ENCODE measurements at regions not wholly inside any gene's neighbourhood (a gene's known extent, or its start where the extent isn't known, plus 50 kb on each side); places are given as distances from the start of the nearest gene placed in this dataset.

DNA sequence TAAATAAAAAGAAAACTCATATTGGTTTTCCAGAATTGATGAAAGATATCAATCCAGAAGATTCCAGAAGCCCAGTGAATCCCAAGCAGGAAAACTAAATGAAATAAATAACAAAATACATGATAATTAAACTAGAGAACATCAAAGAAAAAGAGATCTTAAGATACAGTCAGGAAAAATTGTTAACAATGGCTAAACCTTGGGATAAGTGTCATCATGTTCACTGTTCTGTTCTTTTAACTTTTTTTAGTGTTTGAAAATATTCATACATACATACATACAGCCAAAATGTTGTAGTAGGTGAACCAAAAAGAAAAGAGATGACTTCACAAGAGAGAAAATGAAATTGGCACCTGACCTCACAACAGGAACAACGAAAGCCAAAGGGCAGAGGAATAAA is 72.2 kb upstream of the MYCN start (continued):
- TF ChIP-seq, protein P1, sequence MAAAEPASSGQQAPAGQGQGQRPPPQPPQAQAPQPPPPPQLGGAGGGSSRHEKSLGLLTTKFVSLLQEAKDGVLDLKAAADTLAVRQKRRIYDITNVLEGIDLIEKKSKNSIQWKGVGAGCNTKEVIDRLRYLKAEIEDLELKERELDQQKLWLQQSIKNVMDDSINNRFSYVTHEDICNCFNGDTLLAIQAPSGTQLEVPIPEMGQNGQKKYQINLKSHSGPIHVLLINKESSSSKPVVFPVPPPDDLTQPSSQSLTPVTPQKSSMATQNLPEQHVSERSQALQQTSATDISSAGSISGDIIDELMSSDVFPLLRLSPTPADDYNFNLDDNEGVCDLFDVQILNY (CRISPR knock-in tag; IDR thresholded peaks at IDR 0.05): no peak
- TF ChIP-seq STAT6 (CRISPR knock-in tag; conservative IDR thresholded peaks at IDR 0.05; ENCODE audit: low read depth): no peak
- TF ChIP-seq FOXJ3 (CRISPR knock-in tag; IDR thresholded peaks at IDR 0.05; ENCODE audit: borderline replicate concordance): no peak
- TF ChIP-seq, protein P2, sequence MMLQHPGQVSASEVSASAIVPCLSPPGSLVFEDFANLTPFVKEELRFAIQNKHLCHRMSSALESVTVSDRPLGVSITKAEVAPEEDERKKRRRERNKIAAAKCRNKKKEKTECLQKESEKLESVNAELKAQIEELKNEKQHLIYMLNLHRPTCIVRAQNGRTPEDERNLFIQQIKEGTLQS (CRISPR knock-in tag; conservative IDR thresholded peaks at IDR 0.05): no peak
- TF ChIP-seq ELF4 (CRISPR knock-in tag; IDR thresholded peaks at IDR 0.05; ENCODE audit: low read depth): no peak

DNA sequence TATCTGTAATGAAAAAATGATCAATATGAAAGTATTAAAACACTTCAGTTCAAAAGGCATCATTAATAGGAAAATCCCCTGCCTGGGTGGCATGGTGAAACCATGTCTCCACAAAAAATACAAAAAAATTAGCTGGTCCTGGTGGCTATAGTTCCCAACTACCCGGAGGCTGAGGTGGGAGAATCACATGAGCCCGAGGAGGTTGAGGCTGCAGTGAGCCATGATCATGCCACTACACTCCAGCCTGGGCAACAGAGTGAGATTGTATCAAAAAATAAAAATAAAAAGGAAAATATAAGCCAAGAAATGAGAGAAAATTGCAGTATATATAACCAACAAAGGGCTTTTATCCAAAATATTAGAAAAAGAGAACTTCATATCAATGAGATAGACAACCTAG is 71.6 kb upstream of the MYCN start:
- Mint-ChIP-seq H3K4me3 (no peak overlapping the region), H3K4me1 (no peaks in the 10 kb centered on the region), H3K27me3 (ENCODE audit: low read depth) (peaks cover 4% of the 10 kb centered on the region; the same call in 1 of the 2 replicates), H3K36me3 (peaks cover 3% of the 10 kb centered on the region), H3K9me3 (peaks cover 11% of the 10 kb centered on the region), H3K27ac (no peak overlapping the region)
- TF ChIP-seq, protein P3, sequence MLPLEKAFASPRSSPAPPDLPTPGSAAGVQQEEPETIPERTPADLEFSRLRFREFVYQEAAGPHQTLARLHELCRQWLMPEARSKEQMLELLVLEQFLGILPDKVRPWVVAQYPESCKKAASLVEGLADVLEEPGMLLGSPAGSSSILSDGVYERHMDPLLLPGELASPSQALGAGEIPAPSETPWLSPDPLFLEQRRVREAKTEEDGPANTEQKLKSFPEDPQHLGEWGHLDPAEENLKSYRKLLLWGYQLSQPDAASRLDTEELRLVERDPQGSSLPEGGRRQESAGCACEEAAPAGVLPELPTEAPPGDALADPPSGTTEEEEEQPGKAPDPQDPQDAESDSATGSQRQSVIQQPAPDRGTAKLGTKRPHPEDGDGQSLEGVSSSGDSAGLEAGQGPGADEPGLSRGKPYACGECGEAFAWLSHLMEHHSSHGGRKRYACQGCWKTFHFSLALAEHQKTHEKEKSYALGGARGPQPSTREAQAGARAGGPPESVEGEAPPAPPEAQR (CRISPR knock-in tag; IDR thresholded peaks at IDR 0.05): no peak
- TF ChIP-seq STAT6 (CRISPR knock-in tag; conservative IDR thresholded peaks at IDR 0.05; ENCODE audit: low read depth) (no peak), GRHL2 (CRISPR knock-in tag; IDR thresholded peaks at IDR 0.05; ENCODE audit: insufficient replicate concordance, severe bottlenecking) (no peak), ESRRA (CRISPR knock-in tag; IDR thresholded peaks at IDR 0.05; ENCODE audit: borderline replicate concordance) (no peak), CREM (CRISPR knock-in tag; IDR thresholded peaks at IDR 0.05) (no peak), FOXP1 (CRISPR knock-in tag; IDR thresholded peaks at IDR 0.05; ENCODE audit: borderline replicate concordance) (no peak), ETV6 (CRISPR knock-in tag; IDR thresholded peaks at IDR 0.05) (no peak), MXD4 (CRISPR knock-in tag; IDR thresholded peaks at IDR 0.05; ENCODE audit: borderline replicate concordance) (no peak), ZNF416 (CRISPR knock-in tag; IDR thresholded peaks at IDR 0.05) (no peak)
- ATAC-seq: no peak
- ChIA-PET POLR2A (no interaction called here), CTCF (no interaction called here)
- no peak for DNase-seq (ENCODE audit: low spot score)

- DNase-seq (ENCODE audit: low spot score): no peak
- POLR2A ChIA-PET: no interaction called here
- ATAC-seq: no peak
- Mint-ChIP-seq H3K9me3 (peaks cover 11% of the 10 kb centered on the region), H3K4me1 (peaks cover 3% of the 10 kb centered on the region), H3K27me3 (ENCODE audit: low read depth) (peaks cover 4% of the 10 kb centered on the region; the same call in 1 of the 2 replicates), H3K4me3 (no peak overlapping the region), H3K27ac (no peak overlapping the region), H3K36me3 (peaks cover 3% of the 10 kb centered on the region)
- CTCF ChIA-PET: no interaction called here
- TF ChIP-seq, protein P4, sequence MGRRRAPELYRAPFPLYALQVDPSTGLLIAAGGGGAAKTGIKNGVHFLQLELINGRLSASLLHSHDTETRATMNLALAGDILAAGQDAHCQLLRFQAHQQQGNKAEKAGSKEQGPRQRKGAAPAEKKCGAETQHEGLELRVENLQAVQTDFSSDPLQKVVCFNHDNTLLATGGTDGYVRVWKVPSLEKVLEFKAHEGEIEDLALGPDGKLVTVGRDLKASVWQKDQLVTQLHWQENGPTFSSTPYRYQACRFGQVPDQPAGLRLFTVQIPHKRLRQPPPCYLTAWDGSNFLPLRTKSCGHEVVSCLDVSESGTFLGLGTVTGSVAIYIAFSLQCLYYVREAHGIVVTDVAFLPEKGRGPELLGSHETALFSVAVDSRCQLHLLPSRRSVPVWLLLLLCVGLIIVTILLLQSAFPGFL (CRISPR knock-in tag; IDR thresholded peaks at IDR 0.05; ENCODE audit: borderline replicate concordance): no peak
- no peak for TF ChIP-seq ARID4B (CRISPR knock-in tag; IDR thresholded peaks at IDR 0.05; ENCODE audit: borderline replicate concordance)
- no peak for TF ChIP-seq HMGA2 (CRISPR knock-in tag; IDR thresholded peaks at IDR 0.05)
- TF ChIP-seq, protein P5, sequence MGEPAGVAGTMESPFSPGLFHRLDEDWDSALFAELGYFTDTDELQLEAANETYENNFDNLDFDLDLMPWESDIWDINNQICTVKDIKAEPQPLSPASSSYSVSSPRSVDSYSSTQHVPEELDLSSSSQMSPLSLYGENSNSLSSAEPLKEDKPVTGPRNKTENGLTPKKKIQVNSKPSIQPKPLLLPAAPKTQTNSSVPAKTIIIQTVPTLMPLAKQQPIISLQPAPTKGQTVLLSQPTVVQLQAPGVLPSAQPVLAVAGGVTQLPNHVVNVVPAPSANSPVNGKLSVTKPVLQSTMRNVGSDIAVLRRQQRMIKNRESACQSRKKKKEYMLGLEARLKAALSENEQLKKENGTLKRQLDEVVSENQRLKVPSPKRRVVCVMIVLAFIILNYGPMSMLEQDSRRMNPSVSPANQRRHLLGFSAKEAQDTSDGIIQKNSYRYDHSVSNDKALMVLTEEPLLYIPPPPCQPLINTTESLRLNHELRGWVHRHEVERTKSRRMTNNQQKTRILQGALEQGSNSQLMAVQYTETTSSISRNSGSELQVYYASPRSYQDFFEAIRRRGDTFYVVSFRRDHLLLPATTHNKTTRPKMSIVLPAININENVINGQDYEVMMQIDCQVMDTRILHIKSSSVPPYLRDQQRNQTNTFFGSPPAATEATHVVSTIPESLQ (CRISPR knock-in tag; IDR thresholded peaks at IDR 0.05): no peak
These were observed 71.0 kb upstream of the MYCN start for GRCh38 chr2:15869396-15869795.
